Glomerular endothelial cell (primary cell): ENCODE measurements at regions not wholly inside any gene's neighbourhood (a gene's known extent, or its start where the extent isn't known, plus 50 kb on each side); places are given as distances from the start of the nearest gene placed in this dataset.
"Not testable (repeated sequence)": the region's sequence is repeated elsewhere in the genome, so short reads cannot be mapped to it uniquely, and the experiment has no call there.

Source experiments
- DNase-seq: peaks from one replicate; pipeline ENCODE4 v3.0.0-alpha.2; 2011; ENCODE audit warnings: low read depth, low spot score; ENCODE audit errors: extremely low read depth

DNA sequence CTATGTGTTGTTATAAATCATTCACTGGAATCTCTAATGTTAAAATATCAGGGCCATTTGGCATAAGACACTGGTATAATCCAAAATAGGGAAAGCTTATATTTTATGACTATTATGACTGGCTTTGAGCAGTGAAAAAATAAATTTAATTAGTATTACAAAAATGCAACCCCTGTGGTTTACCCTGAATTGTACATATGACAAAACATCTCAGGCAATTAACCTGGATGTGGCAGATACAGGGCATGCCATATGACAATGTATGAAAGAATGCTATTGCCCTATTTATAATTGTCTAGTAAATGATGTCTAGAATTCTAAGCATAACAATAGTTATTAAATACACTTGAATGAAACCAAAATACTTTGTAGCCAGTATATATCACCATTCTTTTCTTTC lies 532.5 kb upstream of the ADGRL4 start:
- no peak for DNase-seq

DNA sequence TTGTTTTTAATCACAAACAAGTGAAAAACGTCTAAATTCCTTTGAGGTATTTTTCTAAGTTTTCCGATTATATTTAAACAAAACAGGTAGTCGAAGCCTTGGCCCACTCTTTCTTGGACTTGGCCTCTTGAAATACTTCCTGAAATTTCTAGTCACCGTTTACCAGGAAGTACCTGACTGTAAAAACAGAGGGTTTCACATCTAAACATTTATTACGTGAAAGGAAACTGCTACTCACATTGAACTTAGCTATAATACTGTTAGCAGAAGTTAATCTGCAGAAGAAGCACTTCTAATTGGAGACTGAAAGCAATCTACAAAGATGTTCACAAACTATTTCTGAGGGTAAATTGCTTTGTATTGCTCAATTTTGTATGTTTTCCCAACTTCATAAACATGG lies 526.0 kb upstream of the ADGRL4 start:
- no peak for DNase-seq

DNA sequence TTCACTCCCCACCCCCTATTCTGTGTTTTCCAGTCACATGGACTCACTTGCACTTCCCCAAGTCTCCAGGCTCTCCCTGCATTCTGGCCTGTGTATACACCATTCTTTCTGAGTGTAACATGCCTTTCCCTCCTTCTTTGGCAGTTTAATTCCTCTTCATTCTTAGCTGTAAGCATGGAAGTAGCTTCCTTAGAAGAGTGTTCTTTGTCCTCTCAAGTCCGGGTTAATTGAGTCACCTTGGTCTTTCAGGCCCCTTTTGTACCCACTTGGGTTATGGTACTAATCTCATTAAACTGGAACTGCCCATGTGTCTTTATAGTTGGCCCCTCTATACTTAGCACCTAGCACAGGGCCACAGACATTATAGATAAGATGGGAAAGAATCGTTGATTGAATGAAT lies 525.3 kb upstream of the ADGRL4 start:
- DNase-seq: no peak

DNA sequence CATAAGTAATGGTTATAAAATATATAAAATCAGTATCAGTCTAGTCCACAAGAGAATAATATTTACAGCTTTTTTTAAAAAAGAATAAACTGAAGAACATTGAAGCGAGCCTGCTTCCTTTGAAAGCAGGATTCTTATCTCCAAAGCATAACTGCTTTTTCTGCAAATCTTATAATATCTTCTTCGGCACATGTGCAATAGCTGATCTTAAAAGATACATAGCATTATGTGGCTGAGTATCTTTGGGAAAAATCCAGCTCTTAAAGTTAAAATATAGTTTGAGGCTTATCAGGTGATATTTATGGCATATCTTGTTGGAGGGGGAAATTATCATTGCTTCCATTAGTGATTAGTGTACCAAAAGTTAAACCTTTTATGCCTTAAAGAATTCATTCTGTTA lies 523.9 kb upstream of the ADGRL4 start:
- DNase-seq: no peak

DNA sequence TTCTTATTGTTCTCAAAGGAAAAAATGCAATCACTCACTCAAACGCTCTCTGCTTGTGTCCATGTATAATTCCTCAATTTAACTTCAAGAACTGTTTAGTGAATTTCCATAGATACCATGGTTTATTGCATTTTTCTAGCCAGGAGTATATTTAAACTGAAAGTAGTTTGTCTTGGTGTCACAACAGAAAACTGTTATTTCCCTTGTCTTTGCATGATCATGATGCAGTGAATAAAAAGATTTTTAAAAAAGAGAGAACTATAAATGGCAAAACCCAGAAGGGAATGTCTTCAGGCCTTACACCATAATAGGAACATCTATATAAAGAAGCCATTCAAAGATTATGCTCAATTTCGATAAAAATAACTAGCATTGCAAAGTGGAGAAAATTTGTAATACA lies 523.5 kb upstream of the ADGRL4 start:
- DNase-seq: no peak

DNA sequence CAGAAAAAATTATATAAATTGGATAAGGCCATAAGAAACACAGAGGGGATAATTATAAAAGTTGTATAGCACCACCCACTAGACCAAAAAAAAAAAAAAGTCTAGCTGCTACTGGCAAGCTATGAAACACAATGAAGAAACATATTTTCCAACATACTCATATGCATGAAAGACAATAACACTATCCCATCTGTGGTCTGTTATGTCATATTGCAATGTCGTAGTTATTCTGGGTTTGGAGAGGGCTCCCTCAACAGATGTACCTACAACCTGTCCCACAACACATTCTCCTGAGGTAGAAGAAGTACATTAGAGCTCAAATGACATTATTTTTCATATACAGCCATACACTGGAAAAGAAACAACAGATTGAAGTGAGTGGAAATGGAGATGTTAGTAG lies 517.6 kb upstream of the ADGRL4 start:
- no peak for DNase-seq

DNA sequence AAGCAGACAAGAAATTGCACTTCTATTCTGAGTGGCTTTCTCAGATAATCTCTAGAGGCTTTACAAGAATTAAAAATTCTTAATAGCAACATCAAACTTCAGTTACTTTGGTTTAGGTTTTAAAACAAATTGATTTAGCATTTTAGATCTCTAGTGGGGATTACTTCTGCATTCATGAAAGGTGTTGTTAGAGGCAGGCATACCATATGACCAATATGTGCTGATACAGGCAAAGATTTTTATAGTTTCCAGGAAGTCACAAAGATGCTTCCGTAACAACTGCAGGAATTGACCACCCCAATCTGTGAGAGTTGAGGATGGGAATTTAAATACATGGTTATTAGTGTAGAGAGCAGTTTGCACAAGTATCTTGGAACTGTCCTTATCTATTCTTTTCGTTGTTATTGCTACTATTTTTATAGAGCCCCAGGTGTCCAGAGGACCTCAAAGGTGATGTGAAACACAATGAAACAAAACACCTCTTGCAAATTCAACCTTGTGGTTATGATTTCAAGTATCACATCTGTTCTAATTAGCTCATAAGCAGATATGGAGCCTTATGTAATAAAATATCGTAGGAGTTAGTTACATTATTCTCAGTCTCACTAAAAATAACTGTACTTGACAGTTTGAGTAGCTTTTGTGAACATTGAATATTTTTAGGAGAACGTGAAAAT lies 512.7 kb upstream of the ADGRL4 start:
- DNase-seq: no peak

DNA sequence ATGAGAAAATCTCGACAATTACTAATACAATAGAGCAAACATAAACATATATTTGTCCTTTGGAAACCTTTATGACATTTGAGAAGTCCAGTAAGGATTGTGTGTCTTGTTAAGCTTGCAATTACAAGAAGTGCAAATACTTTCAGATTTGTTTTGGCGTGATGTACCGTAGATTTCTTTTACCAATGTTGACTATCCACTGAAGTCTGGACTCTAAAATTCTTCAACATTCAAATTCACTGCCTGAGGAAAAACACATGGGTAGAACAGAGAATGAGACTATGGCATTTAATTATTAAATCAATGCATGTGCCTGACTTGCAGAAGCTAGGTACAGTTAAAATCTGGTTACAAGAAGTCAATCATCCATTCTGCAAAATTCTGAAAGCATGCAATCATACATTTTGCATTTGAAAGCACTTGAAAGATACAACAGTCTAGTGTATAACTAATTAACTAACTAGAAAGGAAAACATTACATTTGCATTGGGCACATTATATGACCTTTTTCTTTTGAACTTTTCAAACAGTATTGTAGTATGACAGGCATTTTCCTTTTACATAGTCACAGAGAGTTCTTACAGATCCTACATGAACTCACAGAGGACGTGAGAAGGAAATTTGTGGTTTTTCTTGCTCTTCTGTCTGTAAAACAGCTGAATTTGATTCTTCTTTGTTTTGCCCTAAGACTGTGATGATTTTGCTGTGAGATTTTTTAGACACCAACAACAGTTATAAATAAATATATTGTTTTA lies 511.1 kb upstream of the ADGRL4 start:
- no peak for DNase-seq

DNA sequence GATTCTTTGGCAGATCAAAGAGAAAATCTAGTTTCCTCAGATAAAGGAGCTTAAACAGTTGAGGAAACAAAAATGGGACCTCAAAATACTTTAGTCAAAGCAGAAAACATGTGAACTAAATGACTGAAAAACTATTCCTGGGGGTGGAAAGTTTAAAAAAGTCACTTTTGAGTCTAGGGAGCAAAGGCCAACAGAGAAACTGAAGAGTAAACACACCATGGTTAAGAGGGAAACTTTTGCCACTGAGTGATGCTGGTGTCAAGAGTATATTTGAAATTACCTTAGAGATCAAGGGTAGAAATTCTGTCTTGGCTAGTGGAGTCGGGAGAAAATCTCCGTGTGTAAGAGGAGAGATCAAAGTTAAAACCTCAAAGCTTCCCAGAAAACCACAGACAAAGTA lies 501.2 kb upstream of the ADGRL4 start:
- no peak for DNase-seq

DNA sequence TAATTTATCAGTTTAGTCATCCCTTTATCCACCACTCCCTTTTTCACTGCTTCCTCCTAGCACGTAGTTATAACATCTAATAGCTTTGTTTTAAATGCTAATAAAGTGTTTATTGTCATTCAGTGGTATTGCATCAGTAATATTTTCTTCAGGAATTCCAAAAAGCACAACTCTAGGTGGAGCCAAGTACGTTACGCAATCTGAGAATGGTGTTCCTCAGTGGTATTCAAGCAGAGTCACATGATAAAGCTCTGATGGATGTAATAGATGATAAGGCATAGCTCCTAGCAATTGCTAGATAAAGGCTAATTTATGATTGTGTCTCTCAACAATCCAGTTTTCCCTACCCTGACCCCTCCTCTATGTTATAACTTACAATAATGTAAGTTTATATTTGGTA lies 494.6 kb upstream of the ADGRL4 start:
- DNase-seq: no peak

DNA sequence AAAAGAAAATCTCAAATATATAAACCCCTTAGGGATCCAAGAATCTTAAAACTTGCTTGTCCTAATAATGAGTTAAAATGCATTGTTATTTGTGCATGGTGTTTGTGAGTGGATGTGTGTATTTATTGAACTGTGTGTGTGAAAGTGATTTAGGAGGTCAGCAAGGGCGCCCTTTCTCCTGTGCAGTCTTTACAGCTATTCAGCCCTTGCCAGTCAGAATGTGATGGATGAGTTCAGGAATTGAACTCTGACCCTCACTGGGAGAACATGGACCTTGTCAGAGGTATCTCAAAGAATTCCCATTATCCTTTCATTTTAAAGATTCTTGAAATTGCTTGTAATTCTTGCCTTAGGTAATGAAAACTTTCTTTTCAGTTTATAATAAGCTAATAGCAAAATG lies 493.0 kb upstream of the ADGRL4 start:
- DNase-seq: no peak

DNA sequence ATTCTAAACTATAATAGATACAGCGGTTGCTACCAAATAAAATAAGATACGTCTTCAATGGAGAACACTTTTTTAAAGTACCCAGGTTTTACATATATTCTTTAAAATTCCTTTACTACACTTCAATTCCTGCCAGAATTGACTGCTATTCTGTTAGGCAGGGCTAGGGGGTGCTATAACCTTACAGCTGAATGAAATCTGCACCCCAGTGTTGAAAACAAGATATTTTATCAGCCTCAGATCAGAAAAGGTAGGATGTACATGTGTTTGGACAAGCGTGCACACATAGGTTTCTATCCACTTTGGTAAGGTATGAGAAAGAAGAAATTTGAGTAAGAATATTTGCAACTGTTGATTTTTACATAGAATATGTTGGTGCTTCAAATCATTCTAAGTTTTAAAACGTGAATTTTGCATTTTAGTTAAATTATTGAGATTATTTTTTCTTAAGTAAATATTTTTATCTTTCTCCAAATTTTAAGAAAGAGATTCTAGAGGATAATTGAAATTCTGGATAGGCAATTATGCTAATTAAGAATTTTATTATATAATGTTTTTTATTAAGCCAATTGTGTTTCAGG lies 490.8 kb upstream of the ADGRL4 start:
- DNase-seq: peak; percentile 18

DNA sequence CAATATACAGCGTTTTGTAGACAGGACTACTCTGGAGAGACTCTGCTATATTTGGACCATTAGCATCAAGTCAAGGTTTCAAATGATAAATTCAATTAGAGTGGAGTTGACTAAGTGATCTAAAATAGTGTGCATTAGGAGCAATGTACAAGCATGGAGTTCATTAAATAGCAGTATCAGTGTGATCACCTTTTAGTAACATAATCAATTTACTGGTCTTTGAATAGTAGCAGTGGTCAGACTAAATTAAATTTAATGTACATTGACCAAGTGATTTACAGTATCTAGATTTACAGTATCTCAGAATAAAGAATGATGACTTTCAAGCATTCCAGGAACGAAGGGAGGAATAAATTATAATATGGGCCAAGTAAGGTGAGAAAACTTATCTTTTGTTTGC lies 489.6 kb upstream of the ADGRL4 start:
- DNase-seq: no peak

DNA sequence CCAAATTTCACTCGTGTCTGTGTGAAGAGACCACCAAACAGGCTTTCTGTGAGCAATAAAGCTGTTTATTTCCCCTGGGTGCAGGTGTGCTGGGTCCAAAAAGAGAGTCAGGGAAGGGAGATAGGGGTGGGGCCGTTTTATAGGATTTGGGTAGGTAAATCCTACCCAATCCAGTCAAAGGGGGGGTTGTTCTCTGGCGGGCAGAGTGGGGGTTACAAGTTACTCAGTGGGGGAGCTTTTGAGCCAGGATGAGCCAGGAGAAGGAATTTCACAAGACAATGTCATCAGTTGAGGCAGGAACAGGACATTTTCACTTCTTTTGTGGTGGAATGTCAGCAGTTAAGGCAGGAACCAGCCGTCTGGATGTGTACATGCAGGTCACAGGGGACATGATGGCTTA lies 487.2 kb upstream of the ADGRL4 start:
- not testable (repeated sequence) for DNase-seq

DNA sequence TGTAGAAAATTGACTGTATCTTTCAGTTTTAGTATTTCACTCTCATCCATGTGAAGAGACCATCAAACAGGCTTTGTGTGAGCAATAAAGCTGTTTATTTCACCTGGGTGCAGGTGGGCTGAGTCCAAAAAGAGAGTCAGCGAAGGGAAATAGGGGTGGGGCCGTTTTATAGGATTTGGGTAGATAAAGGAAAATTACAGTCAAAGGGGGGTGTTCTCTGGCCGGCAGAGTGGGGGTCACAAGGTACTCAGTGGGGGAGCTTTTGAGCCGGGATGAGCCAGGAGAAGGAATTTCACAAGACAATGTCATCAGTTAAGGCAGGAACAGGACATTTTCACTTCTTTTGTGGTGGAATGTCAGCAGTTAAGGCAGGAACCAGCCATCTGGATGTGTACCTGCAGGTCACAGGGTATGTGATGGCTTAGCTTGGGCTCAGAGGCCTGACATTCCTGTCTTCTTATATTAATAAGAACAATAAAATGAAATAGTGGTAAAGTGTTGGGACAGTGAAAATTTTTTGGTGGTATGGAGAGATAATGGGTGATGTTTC lies 482.1 kb upstream of the ADGRL4 start:
- not testable (repeated sequence) for DNase-seq

DNA sequence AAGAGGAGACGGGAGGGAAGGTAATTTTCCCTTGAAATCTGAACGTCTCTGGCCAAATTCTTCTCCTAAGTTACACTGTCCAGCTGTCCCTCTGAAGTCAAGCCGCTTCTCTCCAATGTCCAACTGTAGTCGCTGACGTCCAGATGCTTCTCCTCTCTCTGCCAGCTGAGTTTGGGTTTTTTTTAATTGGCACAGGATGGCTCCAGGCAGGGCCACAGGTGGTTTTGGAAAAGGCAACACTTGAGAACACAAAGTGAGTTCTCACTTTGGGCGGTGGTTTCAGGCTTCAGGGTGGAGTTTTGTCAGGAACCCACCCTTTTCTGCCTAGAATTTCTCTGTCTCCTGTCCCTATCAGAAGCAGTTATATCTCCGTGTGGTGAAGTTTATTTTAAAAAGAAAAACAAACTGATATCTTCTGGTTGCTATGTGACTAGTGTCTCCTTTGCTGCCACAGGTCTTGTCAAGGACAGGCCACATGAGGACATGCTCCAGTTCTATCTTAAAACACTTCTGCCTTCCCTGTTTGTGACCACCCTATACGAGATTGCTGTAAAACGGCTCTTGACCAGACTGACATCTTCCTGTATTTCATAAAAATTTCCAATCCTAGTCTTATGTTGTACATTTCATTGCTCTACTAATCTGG lies 472.3 kb upstream of the ADGRL4 start:
- DNase-seq: no peak

DNA sequence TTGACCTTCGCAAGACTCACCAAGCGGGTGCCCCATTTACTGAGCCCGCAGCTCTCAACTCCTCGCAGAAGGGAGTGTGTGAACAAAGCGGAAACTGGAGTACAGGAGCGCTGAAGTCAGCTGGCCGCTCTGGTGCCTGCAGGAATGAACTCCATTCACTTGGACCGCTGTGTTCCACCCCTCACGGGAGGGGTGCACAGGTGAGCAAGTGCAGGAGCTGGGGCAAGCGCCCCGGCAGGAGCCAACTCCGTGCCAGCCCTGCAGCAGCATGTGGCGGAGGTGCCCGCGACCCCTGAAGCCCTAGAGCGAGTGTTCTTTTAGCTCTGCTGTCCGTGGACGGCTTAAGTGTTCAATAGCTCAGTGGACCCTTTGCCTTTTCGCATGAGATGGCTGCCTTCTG lies 471.6 kb upstream of the ADGRL4 start:
- no peak for DNase-seq

DNA sequence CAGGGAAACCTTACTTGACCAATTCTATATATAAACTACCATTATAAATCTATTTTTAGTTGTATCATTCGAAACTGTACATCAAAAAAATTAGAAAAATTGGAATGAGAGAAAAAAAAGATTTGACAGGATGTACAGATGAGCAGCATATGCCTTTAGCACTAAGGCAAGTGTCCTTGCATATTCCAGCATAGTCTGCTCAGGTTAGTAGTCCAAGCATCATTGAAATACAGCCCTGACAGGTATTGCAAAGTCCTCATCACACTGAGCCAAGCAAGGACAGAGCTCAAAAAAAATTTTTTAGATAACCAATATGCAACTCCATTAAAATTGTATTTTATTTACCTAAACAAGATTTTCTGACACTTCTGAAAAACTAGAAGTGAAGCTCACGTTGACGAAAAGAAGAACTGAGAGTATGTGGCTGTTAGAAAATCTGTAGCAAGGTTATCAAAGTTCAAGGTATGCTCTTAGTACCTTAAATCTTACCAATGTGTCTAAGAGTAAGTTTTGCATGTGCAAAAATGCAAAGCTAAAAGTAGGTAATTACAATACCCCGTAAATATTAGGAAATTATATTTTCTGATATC lies 465.6 kb upstream of the ADGRL4 start:
- DNase-seq: no peak

DNA sequence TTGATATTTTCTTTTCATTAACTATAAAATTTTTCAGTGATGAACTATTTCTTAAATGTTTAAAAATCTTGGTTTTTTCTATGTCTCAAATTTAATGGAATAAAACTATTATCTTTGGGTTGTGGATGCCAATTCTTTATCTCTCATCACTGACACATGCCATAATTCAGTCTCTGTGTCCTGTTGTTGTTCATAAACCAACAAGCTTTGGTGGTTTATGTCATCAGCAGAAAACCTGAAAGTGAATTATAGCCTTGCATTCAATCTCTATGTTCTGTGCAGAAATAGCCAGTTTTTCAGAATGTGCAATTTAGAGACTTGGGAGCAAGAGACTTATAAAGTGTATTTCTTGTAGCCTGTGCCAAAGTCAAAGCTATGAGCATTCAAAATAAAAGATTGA lies 462.6 kb upstream of the ADGRL4 start:
- no peak for DNase-seq

DNA sequence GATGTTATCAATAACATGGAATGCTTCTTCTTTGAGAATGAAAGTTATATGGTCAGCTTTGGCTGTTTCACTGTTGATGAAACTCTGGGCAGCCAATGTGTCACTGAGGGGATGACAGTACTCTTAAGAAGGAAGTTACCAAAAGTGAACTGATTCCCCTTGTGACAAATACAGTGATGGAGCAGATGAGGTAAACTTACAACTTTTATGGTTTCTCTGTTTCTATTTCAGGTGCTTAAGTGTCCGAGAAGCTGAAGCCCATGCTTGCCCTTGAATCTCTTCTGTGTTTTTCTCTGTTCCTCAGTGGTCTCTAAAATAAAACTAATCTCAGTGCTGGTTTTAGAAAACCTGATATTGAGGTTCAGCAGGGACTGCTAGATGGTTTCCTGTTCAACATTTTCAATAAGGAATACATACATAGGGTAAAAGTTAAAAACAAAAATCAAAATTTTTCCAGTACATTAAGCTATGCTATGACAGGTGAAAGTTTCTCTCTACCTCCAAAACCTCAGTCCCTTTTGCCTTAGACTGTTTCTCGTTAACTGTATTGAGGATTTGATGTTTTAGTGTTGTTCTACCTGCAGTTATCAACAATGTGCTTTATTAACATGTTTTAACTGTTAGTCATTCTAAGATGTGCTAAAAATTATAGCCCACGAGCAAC lies 454.4 kb upstream of the ADGRL4 start:
- DNase-seq: no peak
